Keratinocyte (primary cell): ENCODE measurements at regions not wholly inside any gene's neighbourhood (a gene's known extent, or its start where the extent isn't known, plus 50 kb on each side); places are given as distances from the start of the nearest gene placed in this dataset.

ENCODE experiments used
- DNase-seq: peaks from one replicate; pipeline ENCODE4 v3.0.0-alpha.2; 2011; ENCODE audit warnings: low read depth, missing footprints, low spot score
- FAIRE-seq: peaks from 2 replicates; lab custom pipeline; 2011; peaks lifted over from hg19 to GRCh38; lab: Jason Lieb, UNC
- H2AFZ ChIP-seq: 2 replicates; pipeline ENCODE4 v1.6.0; 2012; ENCODE audit warnings: low read length, control low read depth, inconsistent platforms; ENCODE audit not compliant: control insufficient read depth
- H3K27ac ChIP-seq: 2 replicates; pipeline ENCODE4 v1.5.1; 2011; ENCODE audit warnings: low read length; ENCODE audit not compliant: control insufficient read depth, insufficient read depth
- H3K27me3 ChIP-seq: 3 replicates; pipeline ENCODE4 v1.6.0; 2011; ENCODE audit warnings: low read length; ENCODE audit not compliant: control insufficient read depth, insufficient read depth; ENCODE audit errors: extremely low read depth
- H3K36me3 ChIP-seq, 2 experiments: 2 replicates in 1 of 2; 3 replicates in 1 of 2; pipeline ENCODE4 v1.5.1; 2011; ENCODE audit warnings: low read length in 2 of 2, mild to moderate bottlenecking in 1 of 2; ENCODE audit not compliant: control insufficient read depth in 2 of 2, insufficient read depth in 2 of 2; ENCODE audit errors: extremely low read depth in 1 of 2
- H3K4me1 ChIP-seq: 3 replicates; pipeline ENCODE4 v1.5.1; 2011; ENCODE audit warnings: low read length; ENCODE audit not compliant: control insufficient read depth, insufficient read depth; ENCODE audit errors: extremely low read depth
- H3K4me2 ChIP-seq: 3 replicates; pipeline ENCODE4 v1.6.0; 2011; ENCODE audit warnings: low read depth, low read length; ENCODE audit not compliant: control insufficient read depth, insufficient read depth; ENCODE audit errors: extremely low read depth
- H3K4me3 ChIP-seq, 3 experiments: fragments of 200-600 bp in 1 of 3; sonication (generic) in 1 of 3; 2 replicates in 2 of 3; 3 replicates in 1 of 3; pipeline ENCODE4 v1.5.1; 2011 to 2016; ENCODE audit warnings: low read length in 3 of 3, mild to moderate bottlenecking in 3 of 3, control low read depth in 2 of 3, inconsistent platforms in 1 of 3, low read depth in 1 of 3, mixed read lengths in 1 of 3, mixed run types in 1 of 3, moderate library complexity in 1 of 3; ENCODE audit not compliant: control insufficient read depth in 2 of 3, insufficient read depth in 2 of 3; ENCODE audit errors: extremely low read depth in 1 of 3
- H3K79me2 ChIP-seq: 2 replicates; pipeline ENCODE4 v1.6.0; 2012; ENCODE audit warnings: low read length; ENCODE audit not compliant: control insufficient read depth, insufficient read depth
- H3K9ac ChIP-seq: 3 replicates; pipeline ENCODE4 v1.6.0; 2011; ENCODE audit warnings: low read length; ENCODE audit not compliant: control insufficient read depth, insufficient read depth; ENCODE audit errors: extremely low read depth
- H3K9me1 ChIP-seq: 3 replicates; pipeline ENCODE4 v1.6.0; 2011; ENCODE audit warnings: low read length; ENCODE audit not compliant: control insufficient read depth, insufficient read depth; ENCODE audit errors: extremely low read depth
- H3K9me3 ChIP-seq: 2 replicates; pipeline ENCODE4 v1.5.1; 2012; ENCODE audit warnings: low read depth, low read length; ENCODE audit not compliant: control insufficient read depth
- H4K20me1 ChIP-seq: 3 replicates; pipeline ENCODE4 v1.6.0; 2011; ENCODE audit warnings: low read length; ENCODE audit not compliant: control insufficient read depth, insufficient read depth; ENCODE audit errors: extremely low read depth
- CTCF ChIP-seq, 3 experiments: IDR thresholded peaks in 1 of 3; conservative IDR thresholded peaks in 1 of 3; optimal IDR thresholded peaks in 1 of 3; 2 replicates in 2 of 3; 3 replicates in 1 of 3; pipeline versions ENCODE3 to v1.5.1; 2011; ENCODE audit warnings: low read length in 3 of 3, mild to moderate bottlenecking in 3 of 3, moderate library complexity in 2 of 3, control low read depth in 1 of 3, inconsistent platforms in 1 of 3; ENCODE audit not compliant: insufficient read depth in 2 of 3; ENCODE audit errors: extremely low read depth in 1 of 3
- EZH2 ChIP-seq: IDR thresholded peaks from one replicate; pipeline ENCODE4 v1.6.1; 2012; ENCODE audit warnings: inconsistent platforms, mild to moderate bottlenecking, low read length, moderate library complexity
- dilution Hi-C: fragments of 300-500 bp; cut with MboI; formaldehyde crosslinking; loops from one replicate; pipeline ENCODE4 v1.7.0; 2020; ENCODE audit warnings: low sequenced_read_pairs; ENCODE audit not compliant: extremely low pct_ligation_motif_present

- dilution Hi-C loops: no loop called here
- no peak for DNase-seq
- Histone ChIP-seq H3K4me1 (no peaks in the 10 kb centered on the region), H3K27me3 (peaks cover 22% of the 10 kb centered on the region), H3K4me3 (no peak overlapping the region), H4K20me1 (peaks cover 3% of the 10 kb centered on the region), H3K9ac (no peak overlapping the region), H3K36me3 (no peaks in the 10 kb centered on the region), H3K27ac (no peak overlapping the region), H3K4me2 (no peak overlapping the region), H3K9me1 (no peaks in the 10 kb centered on the region), H3K9me3 (no peaks in the 10 kb centered on the region), H2AFZ (no peak overlapping the region), H3K79me2 (no peaks in the 10 kb centered on the region)
- no peak for TF ChIP-seq EZH2
- no peak for TF ChIP-seq CTCF (optimal IDR thresholded peaks at IDR 0.05 in 1 of 3, IDR thresholded peaks at IDR 0.05 in 1 of 3, conservative IDR thresholded peaks at IDR 0.05 in 1 of 3; ENCODE audit: extremely low read depth in 1 of 3, insufficient read depth in 2 of 3, low read length in 3 of 3)
- FAIRE-seq: no peak
Observed at GRCh38 chr2:133968446-133968845, 285.4 kb upstream of the MGAT5 start.

- H3K36me3 ChIP-seq: no peaks in the 10 kb centered on the region
- no peaks in the 10 kb centered on the region for H3K4me1 ChIP-seq
- H3K27me3 ChIP-seq: peaks cover 27% of the 10 kb centered on the region
- no peak overlapping the region for H3K9ac ChIP-seq
- H3K79me2 ChIP-seq: no peaks in the 10 kb centered on the region
- H3K9me1 ChIP-seq: no peaks in the 10 kb centered on the region
- no peak overlapping the region for H3K27ac ChIP-seq
- H3K9me3 ChIP-seq: no peaks in the 10 kb centered on the region
- no peak overlapping the region for H2AFZ ChIP-seq
- dilution Hi-C loops: no loop called here
- H3K4me3 ChIP-seq: no peak overlapping the region
- no peak for FAIRE-seq
- no peaks in the 10 kb centered on the region for H4K20me1 ChIP-seq
- no peak overlapping the region for H3K4me2 ChIP-seq
- no peak for TF ChIP-seq EZH2
- no peak for TF ChIP-seq CTCF (optimal IDR thresholded peaks at IDR 0.05 in 1 of 3, IDR thresholded peaks at IDR 0.05 in 1 of 3, conservative IDR thresholded peaks at IDR 0.05 in 1 of 3; ENCODE audit: extremely low read depth in 1 of 3, insufficient read depth in 2 of 3, low read length in 3 of 3)
- DNase-seq: no peak
Observed at GRCh38 chr2:133970641-133971040, 283.2 kb upstream of the MGAT5 start.
